Erythroblast (primary cell): ENCODE measurements at regions not wholly inside any gene's neighbourhood (a gene's known extent, or its start where the extent isn't known, plus 50 kb on each side); places are given as distances from the start of the nearest gene placed in this dataset.

Experiments
- GATA1 ChIP-seq: IDR thresholded peaks from 2 replicates; pipeline ENCODE4 v1.6.1; 2011; ENCODE audit warnings: low read depth, mild to moderate bottlenecking, control low read depth, low read length, moderate library complexity
- POLR2A ChIP-seq: IDR thresholded peaks from 2 replicates; pipeline ENCODE4 v1.6.1; 2011; ENCODE audit warnings: mild to moderate bottlenecking, low read length

GRCh38 chr20:48126227-48126740 lies 341.0 kb upstream of the SULF2 start:
- TF ChIP-seq POLR2A (no peak), GATA1 (no peak)
